ENCODE measurements at regions not wholly inside any gene's neighbourhood (a gene's known extent, or its start where the extent isn't known, plus 50 kb on each side); places are given as distances from the start of the nearest gene placed in this dataset.

- ATAC-seq, result no peak
Observed at GRCh38 chr10:62924344-62924748, 108.2 kb upstream of the EGR2 start.

DNA sequence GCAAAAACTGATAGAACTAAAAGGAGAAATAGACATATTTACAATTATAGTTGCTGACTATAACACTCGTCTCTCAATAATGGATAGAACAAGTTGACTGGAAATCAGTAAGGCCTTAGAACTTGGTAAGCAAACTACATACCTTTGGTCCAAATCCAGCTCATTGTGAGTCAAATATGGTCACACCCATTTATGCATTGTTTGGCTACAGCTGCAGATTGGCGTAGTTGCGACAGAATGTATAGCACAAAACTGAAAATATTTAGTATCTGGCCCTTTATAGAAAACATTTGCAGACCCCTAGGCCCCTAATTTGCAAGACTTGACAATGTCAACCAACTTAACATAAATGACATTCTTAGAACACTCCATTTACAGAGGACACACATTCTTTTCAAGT lies 103.6 kb upstream of the EGR2 start:
- no peak for ATAC-seq

DNA sequence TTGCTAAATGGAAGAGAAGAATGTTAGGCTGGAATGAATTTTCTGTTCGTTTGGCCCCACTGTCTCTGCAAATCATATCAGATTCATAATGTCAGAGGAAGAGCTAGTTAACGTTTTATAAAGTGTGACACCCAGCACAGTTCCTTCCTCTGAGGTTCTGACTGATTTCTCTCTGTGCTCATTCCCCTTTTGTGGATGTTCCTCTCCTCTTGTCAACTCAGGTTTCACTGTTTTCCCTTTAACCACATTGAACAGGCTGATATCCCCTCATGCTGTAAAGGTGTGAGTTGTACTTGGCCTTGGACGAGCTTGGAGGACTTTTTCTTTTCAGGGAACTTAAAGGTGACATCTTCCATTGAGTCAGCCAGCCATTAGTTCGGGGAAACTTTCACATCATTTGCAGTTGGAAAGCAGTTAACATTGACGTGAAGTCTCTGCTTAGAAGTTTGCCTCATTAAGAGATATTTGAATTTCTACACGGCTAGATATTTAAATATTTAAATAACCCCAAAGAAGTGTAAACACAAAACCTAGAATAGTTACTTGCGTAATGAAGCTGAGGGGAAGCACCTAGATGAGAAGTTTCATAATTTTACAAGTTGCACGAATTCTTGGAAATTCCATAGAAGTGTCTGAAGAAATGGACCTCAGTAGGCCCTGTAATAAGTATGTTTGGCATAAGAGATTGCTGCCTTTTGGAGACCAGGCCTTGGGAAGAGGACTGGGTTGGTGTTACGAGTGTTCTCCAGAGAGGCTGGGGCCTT lies 101.5 kb upstream of the EGR2 start:
- peak; percentile 51 to 60 for ATAC-seq

GRCh38 chr10:62916141-62916603 lies 100.0 kb upstream of the EGR2 start:
- ATAC-seq, result no peak

GRCh38 chr10:62915158-62915557 lies 99.0 kb upstream of the EGR2 start:
- ATAC-seq, result no peak

DNA sequence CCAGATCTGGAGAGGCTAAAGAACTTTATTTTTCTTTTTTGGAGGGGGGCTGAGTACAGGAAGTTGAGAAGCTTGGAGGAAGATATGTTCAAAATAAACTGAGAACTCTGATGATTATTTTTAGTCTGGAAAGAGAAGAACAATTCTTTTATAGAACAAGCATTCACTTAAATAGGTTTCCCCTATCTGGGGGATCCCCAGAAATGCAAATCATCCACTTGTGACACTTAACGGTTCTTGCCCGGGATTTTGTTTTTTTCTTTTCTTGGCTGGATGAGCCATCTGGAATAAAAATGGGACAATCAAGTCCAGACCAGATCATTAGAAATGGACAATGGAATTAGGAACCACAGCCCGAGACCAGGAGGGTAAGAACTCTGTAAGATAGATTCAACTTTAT lies 95.9 kb upstream of the EGR2 start:
- no peak for ATAC-seq

DNA sequence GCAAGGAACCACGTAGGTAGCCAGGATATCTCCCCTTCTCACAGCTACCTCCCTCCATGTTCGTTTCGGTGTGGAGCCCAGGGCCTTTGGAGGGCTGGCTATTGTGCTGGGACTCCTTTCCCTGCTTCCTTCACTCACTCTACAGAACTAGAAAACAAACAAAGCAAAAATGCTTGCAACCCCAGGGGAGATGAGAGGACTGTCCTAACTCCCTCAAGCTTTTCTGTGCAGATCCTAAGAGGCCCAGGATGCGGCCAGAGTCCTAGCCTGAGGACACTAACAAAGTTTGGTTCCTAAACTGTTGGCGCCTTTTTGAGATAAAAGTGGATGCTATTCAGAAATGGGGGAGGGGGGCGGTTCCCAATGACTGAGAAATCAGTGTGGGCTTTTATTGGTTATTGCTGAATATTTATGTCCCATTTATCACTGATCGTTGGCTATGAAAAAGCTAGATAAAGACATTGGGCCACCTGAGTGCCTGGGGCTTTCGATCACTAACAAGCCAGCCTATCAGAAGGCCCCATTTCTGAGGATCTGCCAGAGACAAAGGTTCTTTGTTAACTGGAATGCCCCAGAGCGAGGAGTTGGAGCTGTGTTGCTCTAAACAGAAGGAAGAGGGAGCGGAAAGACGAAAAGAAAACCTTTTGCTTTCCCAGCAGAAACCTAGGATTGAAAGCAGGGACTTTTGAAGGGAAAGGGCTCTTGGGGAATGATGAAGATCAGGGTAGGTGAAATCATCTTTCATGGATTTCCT lies 95.2 kb upstream of the EGR2 start:
- no peak for ATAC-seq

- no peak for ATAC-seq
Observed at GRCh38 chr10:62907470-62908212, 91.5 kb upstream of the EGR2 start.

- no peak for ATAC-seq
Observed at GRCh38 chr10:62904281-62904875, 88.2 kb upstream of the EGR2 start.

DNA sequence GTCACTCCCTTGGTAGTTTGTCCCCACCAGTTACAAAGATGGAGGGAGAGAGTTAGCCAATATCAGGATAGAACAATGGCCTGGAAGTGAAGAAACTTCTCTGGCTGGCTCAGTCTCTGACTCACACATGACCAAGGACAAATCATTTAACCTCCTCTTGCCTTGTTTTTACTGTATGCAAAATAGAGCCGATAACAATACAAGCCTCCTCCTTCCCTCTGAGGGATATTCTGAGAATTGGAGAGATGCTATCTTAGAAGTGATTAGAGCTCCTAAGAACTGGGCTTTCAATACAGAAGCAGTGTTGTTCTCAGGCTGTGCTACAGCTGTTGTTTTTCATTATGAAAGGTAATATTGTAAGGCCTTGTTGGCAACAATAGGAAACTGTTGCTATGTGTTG lies 87.7 kb upstream of the EGR2 start:
- ATAC-seq, result peak in 1 of 2 donors; percentile 48

DNA sequence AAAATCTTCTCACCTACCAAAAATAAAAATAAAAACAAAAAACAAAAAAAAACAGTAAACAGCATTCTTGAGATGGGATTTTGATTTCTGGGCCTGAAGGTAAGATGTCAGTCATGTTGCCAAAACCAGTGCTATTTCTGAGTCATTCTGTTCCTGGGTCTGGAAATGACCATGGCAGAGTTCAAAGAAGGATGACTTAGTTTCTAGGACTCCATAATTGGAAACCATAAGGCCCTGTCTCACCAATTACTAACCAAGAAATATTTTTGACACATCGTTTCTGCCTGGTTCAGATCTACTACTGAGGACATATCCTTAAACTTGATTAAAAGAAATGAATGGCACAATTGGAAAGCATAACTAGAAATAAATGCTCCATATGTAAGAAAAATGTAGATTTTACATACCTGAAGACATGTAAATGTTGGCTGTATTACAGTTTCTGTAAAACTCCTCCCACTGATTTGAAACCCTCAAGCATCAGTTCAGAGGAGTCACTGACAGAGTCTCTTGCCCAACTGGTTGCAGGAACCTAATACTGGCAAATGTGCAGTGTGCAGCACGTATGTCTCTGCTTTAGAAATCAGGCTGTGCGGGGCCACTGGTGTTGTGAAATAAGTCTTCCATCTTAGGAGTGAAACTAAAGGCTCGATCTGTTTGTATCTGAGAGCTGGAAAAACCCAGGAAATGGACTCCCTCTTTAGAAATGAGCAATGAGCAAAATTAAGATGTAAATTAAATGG lies 84.8 kb upstream of the EGR2 start:
- no peak for ATAC-seq

GRCh38 chr10:62899311-62899710 lies 83.1 kb upstream of the EGR2 start:
- ATAC-seq, result no peak

DNA sequence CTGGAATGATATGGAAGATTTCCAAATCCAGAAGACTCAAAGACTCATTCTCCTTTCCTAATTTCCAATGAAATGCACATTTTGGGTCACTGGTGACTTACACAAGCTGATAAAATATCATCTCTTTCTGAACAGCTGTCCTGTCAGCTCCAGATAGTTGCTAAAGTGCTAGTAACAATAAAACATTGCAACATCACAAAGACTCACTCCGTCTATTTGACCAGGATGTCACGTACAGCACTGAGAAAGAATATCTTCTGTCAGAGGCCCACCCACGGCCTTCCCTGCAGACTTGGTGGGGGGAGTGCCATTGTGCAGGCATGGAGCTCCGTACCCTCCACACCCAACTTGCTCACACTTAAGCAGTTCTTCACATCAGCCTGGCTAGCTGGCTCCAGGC lies 78.9 kb upstream of the EGR2 start:
- no peak for ATAC-seq

- ATAC-seq, result no peak
Observed at GRCh38 chr10:62894156-62894555, 78.0 kb upstream of the EGR2 start.

DNA sequence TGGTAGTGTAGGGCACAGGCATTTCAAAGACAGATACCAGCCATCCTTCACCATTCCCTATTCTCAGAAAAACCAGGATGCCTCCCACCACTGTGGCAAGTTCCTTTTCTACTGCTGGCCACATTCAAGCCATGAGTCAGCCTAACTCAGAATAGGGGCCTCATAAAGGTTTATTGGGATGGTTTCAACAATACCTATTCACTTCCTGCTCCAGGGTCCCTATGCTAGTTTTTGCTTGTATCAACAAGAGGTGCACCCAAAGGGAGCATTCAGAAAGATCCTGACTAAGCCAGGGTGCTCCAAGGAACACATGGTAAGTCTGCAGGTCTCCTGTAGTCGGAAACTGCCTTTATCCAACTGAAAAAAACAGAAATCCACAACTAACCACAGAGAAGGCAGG lies 76.9 kb upstream of the EGR2 start:
- no peak for ATAC-seq

GRCh38 chr10:62890395-62890794 lies 74.2 kb upstream of the EGR2 start:
- no peak for ATAC-seq

- ATAC-seq, result no peak
Observed at GRCh38 chr10:62887642-62888041, 71.5 kb upstream of the EGR2 start.

DNA sequence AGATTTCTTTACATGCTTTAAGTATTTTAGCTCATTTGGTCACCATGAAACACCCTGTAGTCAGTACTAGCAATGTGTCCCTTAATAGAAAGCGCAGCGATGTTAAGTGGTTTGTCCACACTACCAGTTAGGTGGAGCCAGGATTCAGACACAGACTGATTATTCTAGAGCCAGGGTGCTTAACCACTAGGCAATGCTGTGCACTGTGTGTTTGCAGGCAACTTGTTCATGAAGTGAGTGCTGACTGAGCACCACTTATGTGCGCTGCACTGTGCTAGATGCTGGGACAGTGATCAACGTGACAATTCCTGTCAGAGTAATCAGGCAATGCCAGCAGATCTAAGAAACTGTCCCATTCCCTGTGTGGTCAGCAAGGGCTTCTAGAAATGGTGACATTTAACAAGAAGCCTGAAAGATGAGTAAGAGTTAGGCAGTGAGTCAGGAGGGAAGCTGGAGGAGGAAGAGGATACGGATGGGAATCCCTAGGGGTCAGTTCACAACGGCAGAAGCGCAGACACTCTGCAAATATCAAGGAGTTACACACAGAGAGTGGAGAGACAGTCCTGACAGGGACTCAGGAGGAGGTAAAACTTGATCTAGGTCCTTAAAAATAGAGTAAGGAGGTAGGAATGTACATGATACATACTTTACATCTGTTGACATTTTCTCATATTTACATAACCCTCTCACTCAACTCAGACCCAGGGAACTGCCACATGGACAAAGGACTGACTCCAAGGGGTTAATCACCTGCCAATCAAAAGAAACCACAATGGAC lies 69.7 kb upstream of the EGR2 start:
- no peak for ATAC-seq

DNA sequence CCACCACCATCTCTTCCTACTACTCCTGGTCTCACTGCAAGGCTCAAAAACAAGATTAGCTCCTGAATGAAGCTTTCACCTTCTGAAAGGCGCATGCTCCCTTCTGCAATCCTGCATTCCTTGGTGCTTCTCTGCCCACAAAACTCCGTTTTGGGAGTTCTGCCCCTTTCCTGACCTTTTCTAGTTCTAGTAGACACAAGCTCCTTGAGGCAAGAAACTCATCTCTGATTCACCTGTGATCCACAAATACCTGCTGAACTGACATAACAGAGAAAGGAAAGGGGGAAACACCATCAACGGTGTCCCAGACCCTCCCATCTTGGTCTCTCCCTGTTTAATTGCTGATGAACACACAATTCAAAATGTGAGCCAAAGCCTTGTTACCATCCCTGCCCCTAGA lies 64.0 kb upstream of the EGR2 start:
- no peak for ATAC-seq

DNA sequence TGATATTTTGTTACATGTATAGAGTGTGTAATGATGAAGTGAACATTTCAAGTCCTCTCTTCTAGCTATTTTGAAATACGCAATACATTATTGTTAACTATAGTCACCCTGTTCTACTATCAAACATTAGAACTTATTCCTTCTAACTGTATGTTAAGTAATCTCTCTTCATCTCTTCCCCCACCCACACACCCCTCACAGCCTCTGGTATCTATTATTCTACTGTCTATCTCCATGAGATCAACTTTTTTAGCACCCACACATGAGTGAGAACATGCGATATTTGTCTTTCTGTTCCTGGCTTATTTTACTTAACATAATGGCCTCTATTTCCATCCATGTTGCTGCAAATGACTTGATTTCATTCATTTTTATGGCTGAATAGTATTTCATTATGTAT lies 57.7 kb upstream of the EGR2 start:
- no peak for ATAC-seq

DNA sequence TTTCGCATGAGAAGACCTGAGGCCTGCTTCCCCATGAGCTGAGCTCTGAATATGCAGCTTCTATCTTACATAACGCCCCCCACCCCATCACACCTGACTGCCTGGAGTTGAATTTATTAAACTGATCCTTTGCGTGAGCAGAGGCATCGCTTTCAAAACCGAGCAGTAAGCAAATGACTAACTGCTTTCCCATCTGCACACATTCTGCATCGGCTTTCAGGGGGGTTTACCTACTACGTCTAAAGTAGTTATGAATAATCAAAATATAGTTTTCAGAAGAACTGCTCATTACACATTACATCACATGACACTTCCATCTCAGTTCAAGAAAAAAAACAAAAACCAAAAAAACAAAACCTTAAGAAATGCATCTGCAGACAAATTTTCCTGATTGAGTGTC lies 54.7 kb upstream of the EGR2 start:
- ATAC-seq, result peak; percentile 71 to 77

- peak; percentile 74 to 80 for ATAC-seq
Observed at GRCh38 chr10:62869958-62870357, 53.8 kb upstream of the EGR2 start.

Data from activated CD4-positive, CD25-positive, alpha-beta regulatory T cell treated with anti-CD3 and anti-CD28 coated beads, Interleukin-2, amount 50 U/mL, for 24 hours (primary cell).